HG03103 (cell line): ENCODE measurements at regions not wholly inside any gene's neighbourhood (a gene's known extent, or its start where the extent isn't known, plus 50 kb on each side); places are given as distances from the start of the nearest gene placed in this dataset.

ENCODE experiments used
- ATAC-seq: cut with Tn5 transposase; IDR thresholded peaks from one replicate; pipeline ENCODE4 v1.9.1; 2021; ENCODE audit warnings: low read depth; ENCODE audit not compliant: unreplicated experiment

- no peak for ATAC-seq
Observed at GRCh38 chr11:106447631-106448191, 370.2 kb downstream of the AASDHPPT start.

- no peak for ATAC-seq
Observed at GRCh38 chr11:106449763-106450162, 372.3 kb downstream of the AASDHPPT start.

DNA sequence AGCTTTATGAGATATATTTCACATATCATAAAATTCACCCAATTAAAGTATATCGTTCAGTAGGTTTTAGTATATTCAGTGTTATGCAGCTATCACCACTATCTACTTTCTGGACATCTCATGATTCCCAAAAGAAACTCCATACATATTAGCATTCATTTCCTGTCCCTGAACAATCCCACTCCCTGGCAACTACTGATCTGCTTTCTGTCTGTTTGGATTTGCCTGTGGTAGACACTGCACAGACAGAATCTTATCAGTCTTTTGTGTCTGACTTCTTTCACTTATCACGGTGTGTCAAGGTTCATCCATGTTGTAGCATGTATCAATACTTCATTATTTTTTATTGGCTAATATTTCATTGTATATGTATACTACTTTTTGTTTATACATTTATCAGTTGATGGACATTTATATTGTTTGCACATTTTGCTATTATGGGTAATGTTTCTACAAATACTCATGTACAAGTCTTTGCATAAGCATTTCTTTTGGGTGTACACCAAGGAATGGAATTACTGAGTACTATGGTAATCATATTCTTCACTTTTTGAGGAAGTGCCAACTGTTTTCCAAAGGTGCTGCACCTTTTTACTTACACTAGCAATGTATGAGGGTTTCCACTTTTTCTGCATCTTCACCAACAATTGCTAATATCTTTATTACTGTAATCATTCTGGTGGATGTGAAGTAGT, 373.9 kb downstream of the AASDHPPT start:
- ATAC-seq, result no peak

- ATAC-seq, result no peak
Observed at GRCh38 chr11:106456647-106457046, 379.2 kb downstream of the AASDHPPT start.

DNA sequence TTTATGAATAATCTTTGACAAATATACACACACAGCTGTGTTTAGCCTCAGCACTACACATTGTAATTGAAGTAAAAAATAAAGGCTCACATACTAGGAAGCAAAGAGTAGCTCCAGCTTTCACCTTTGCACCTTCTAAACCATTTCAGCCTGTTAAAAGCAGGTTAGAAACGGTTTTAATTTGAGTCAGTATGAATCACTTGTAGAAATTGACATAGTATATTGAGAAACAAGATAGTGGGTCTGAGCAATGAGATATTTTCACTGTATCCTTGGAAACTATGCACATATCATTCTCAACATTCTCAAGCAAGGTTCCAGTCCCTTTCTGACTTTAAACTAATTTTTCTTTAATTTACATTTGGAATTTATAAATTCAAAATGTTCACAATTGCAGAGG, 380.3 kb downstream of the AASDHPPT start:
- ATAC-seq, result no peak

- ATAC-seq, result no peak
Observed at GRCh38 chr11:106459135-106459534, 381.7 kb downstream of the AASDHPPT start.

DNA sequence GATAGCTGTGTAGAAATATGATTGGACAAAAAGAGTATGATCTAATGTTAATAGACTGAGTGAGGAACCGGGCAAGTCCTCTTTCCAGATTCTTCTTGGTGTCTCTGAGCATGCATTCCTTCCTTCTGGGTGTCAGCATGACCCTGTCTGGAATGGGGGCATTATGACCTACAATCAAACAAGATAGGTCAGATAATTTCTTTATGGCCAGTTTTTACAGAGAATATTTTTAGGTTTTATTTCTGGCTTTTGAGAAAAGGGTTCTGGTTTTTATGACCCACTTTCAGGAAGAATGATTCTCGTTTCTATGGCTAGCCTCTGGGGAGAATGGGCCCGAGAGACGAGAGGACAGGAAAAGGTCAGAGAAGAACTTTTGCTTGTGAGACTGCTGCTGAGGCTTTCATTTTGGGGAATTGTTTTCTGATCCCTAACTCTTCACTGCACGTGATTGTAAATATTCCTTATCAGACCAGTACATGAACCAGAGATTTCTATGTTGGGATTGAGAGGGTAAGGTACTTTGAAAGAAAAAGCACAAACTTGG, 383.8 kb downstream of the AASDHPPT start:
- ATAC-seq, result no peak

- ATAC-seq, result no peak
Observed at GRCh38 chr11:106461839-106462545, 384.5 kb downstream of the AASDHPPT start.

DNA sequence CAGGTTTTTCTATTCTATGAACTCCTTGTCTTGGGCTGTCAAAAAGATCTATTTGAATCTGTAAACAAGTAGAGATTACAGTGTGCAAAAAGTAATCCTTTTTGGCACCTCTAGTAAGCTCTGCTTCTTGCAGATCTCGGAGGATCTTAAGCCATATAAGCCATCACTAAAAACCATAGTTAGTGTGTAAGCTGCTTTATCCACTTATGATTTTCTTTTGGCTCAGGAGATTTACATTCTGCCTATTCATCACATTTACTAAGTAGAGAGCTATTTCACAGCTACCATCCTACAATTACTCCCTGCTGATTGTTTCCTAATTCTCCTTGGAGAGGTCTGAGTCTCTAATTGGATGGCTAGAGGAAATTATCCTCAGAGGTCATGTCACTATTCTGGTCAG, 385.7 kb downstream of the AASDHPPT start:
- no peak for ATAC-seq

DNA sequence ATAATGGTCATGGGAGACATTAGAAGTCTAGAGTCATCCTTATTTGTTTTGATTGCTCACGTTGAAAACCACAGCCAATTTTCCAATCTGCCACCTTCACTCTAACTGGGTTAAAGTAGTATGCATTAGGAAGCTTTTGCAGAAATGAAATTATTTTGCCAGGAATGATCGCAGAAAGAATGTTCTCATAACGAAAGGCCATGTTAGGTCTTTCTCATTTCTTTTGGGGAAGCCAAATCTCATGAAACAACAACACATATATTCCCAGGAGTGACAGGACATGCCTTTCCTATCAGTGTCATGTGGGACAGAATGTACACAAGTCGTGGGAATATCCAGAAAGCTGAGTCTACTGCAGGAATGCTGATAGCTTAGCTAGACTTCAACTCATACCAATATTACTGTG, 386.3 kb downstream of the AASDHPPT start:
- no peak for ATAC-seq

DNA sequence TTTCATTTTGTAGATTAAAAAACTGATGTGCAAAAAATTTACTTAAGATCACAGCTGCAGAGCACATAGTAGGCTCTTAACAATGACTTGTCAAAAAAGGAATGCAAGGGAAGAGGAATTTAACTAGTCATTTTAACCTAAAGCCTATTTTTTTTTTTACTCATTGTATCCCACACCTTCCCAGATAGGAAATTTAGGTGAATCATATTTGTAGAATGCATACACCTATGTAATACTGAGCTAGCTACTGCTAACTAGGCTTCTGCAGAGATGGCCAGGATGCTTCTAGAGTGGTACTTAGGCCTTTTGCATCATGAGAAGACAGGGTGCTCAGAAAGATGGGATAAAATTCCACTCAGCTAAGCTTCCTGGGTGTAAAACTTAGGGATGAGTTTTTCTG, 387.3 kb downstream of the AASDHPPT start:
- no peak for ATAC-seq

DNA sequence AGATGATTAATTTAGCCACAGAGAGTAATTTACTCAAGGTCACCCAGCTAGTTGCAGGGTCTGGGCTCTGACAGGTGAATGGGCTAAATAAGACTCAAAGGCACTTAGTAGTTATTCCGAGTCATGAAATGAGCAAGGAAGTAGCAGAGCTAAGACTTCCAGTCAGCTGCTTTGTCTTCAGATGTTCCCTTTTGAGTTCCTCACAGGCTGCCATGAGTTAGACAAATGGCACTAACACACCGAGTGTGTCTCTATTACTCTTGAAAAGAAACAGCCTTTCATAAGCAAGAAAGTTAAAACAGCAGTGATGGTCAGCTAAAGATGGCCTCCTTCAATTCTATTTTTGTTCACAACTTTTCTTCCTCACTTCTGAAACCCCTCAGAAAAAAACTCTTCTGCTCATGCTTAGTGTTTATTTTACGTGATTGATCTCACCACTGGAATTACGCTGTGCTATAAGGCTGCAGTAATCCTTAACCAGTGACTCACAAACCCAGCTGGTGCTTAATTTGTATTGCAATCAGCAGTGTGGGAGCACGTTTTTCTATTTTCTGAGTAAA, 389.1 kb downstream of the AASDHPPT start:
- ATAC-seq, result no peak

DNA sequence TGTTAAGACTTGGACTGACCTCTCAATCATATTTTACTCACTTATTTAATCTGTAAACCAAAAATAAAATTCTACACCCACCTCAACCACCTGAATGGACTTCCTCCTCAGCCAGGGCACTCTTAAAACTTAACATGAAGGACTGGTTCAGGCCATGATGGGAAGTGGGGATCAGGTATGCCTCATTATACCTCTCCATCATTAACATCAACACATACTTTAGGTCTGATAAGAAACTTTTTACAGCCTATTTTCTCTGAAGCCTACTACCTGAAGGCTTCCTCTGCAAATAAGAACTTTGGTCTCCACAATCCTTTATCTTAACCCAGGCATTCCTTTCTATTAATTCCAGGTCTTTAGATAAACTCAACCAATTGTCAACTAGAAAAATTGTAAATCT, 390.0 kb downstream of the AASDHPPT start:
- ATAC-seq, result no peak

DNA sequence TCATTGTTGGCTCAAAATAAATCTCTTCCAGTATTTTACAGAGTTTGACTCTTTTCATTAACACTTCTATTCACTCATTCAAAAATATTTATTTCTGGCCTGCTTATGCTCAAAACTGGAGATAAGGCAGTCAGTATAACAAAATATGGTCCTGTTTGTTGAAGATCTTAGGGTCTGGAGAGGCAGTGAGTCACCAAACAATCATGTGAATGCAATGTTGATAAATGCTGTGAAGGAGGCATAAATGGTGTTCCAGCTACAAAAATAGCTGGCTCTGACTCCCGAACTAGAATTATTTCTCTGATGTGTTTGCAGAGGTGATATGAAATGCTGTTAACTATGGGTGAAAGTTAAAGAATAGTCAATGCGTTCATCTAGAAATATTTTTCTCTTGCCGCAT, 390.6 kb downstream of the AASDHPPT start:
- no peak for ATAC-seq

- no peak for ATAC-seq
Observed at GRCh38 chr11:106468531-106468930, 391.1 kb downstream of the AASDHPPT start.

GRCh38 chr11:106470230-106470629, 392.8 kb downstream of the AASDHPPT start:
- ATAC-seq, result no peak

GRCh38 chr11:106471276-106471675, 393.8 kb downstream of the AASDHPPT start:
- ATAC-seq, result no peak

GRCh38 chr11:106473089-106473722, 395.7 kb downstream of the AASDHPPT start:
- no peak for ATAC-seq

- ATAC-seq, result no peak
Observed at GRCh38 chr11:106474274-106474673, 396.8 kb downstream of the AASDHPPT start.

DNA sequence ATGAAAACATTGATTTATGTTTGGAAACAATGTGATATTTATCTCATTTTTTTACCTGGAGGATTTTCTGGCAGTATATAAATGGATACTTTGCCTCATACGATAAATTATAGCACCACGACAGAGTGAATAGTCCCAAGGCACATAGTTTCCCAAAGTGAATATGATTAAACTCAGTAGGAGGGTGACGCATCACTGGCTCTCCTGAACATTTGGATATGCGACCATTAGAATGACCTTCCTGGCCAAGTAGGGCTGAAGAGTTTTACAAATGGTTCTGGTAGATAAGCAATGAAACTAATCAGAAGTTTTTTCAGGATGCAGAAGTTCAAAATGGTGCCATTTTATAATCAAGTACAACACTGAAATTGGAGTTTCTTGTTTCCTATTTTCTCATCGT, 397.7 kb downstream of the AASDHPPT start:
- ATAC-seq, result no peak

DNA sequence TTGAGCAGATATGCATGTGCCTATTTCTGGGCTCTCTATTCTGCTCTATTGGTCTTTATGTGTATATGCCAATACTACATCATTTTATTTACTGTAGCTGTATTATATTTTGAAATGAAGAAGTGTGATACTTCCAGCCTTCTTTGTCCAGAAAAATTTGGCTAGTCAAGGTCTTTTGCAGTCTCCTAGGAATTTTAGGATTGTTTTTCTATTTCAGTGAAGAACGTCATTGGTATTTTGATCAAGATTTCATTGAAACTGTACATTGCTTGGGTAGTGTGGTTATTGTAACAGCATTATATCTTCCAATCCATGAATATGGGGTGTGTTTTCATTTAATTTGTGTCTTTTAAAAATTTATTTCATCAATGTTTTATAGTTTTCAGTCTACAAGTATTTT, 400.3 kb downstream of the AASDHPPT start:
- no peak for ATAC-seq
